ENCODE measurements at regions not wholly inside any gene's neighbourhood (a gene's known extent, or its start where the extent isn't known, plus 50 kb on each side); places are given as distances from the start of the nearest gene placed in this dataset.

- TF ChIP-seq, protein P1, sequence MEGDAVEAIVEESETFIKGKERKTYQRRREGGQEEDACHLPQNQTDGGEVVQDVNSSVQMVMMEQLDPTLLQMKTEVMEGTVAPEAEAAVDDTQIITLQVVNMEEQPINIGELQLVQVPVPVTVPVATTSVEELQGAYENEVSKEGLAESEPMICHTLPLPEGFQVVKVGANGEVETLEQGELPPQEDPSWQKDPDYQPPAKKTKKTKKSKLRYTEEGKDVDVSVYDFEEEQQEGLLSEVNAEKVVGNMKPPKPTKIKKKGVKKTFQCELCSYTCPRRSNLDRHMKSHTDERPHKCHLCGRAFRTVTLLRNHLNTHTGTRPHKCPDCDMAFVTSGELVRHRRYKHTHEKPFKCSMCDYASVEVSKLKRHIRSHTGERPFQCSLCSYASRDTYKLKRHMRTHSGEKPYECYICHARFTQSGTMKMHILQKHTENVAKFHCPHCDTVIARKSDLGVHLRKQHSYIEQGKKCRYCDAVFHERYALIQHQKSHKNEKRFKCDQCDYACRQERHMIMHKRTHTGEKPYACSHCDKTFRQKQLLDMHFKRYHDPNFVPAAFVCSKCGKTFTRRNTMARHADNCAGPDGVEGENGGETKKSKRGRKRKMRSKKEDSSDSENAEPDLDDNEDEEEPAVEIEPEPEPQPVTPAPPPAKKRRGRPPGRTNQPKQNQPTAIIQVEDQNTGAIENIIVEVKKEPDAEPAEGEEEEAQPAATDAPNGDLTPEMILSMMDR (IDR thresholded peaks at IDR 0.05) = no peak
- no peak for TF ChIP-seq EP300 (IDR thresholded peaks at IDR 0.05)
These were observed 791.2 kb upstream of the FAT3 start for GRCh38 chr11:91433284-91434010.
